Rectal smooth muscle tissue (tissue), 1 donor: ENCODE measurements at regions not wholly inside any gene's neighbourhood (a gene's known extent, or its start where the extent isn't known, plus 50 kb on each side); places are given as distances from the start of the nearest gene placed in this dataset.

Experiments
- H3K27ac ChIP-seq: one replicate; pipeline ENCODE4 v1.7.0; 2013; ENCODE audit warnings: low read depth, low read length, inconsistent platforms
- H3K27me3 ChIP-seq: one replicate; pipeline ENCODE4 v1.7.0; 2013; ENCODE audit warnings: low read length; ENCODE audit not compliant: control insufficient read depth, insufficient read depth
- H3K36me3 ChIP-seq: one replicate; pipeline ENCODE4 v1.7.0; 2013; ENCODE audit warnings: low read length; ENCODE audit not compliant: control insufficient read depth, insufficient read depth
- H3K4me1 ChIP-seq: one replicate; pipeline ENCODE4 v1.7.0; 2013; ENCODE audit warnings: low read length; ENCODE audit not compliant: control insufficient read depth, insufficient read depth
- H3K4me3 ChIP-seq: one replicate; pipeline ENCODE4 v1.7.0; 2013; ENCODE audit warnings: low read length
- H3K9ac ChIP-seq: one replicate; pipeline ENCODE4 v1.7.0; 2013; ENCODE audit warnings: low read length

- no peak overlapping the region for H3K4me3 ChIP-seq
- no peak overlapping the region for H3K9ac ChIP-seq
- H3K36me3 ChIP-seq, result no peaks in the 10 kb centered on the region
- H3K27me3 ChIP-seq, result no peaks in the 10 kb centered on the region
- no peak overlapping the region for H3K27ac ChIP-seq
- peaks cover 24% of the 10 kb centered on the region for H3K4me1 ChIP-seq
Measured at GRCh38 chr11:112566124-112566523, 305.5 kb upstream of the PLET1 start.

DNA sequence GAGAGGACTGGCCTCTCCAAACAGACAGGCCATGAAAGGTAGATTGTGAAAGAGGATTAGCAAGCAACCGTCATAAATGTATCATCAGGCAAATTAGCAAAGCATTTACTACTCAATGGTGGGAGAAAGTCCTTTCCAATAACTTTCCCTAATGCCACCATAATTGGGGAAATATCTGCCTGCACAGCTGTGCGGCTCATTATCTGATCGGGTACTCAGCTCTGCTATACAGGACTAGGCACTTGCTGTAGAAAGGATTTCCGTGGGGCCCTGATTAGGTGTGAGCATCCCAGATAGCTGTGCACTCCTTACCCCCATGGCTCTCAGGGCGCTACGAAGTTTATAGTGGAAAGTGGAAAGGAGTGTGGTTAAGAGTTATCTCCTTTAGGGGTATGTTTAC lies 309.7 kb upstream of the PLET1 start:
- H3K36me3 ChIP-seq, result no peaks in the 10 kb centered on the region
- H3K4me3 ChIP-seq, result no peak overlapping the region

DNA sequence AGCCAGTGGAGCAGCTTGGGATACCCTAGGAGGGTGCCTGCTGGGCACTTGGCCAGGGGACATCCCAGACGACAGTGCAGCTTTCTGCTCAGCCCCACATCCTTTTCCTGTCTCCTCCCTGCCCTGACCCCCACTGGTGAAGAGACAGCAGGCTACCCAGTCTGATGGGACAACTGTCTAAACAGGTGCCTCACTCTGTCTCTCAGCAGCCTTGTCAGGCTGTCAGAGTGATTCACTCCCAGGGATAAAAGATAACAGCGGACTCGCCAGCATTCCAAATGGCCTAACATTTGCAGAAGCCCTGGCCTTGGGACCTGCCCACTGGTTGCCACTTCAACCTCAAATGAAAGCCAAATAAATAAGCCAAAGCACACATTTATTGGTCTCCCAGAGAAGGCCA lies 318.6 kb upstream of the PLET1 start:
- H3K9ac ChIP-seq, result no peak overlapping the region
- H3K27ac ChIP-seq, result no peak overlapping the region
- H3K27me3 ChIP-seq, result no peaks in the 10 kb centered on the region
- H3K4me1 ChIP-seq, result no peaks in the 10 kb centered on the region
- H3K36me3 ChIP-seq, result no peaks in the 10 kb centered on the region
- H3K4me3 ChIP-seq, result no peak overlapping the region

More for the DNA sequence above, 309.7 kb upstream of the PLET1 start:
- Histone ChIP-seq H3K4me1 (peaks cover 6% of the 10 kb centered on the region), H3K9ac (no peak overlapping the region), H3K27me3 (no peaks in the 10 kb centered on the region), H3K27ac (no peak overlapping the region)

GRCh38 chr11:112580864-112581263 lies 320.2 kb upstream of the PLET1 start:
- Histone ChIP-seq H3K27ac (no peak overlapping the region), H3K4me1 (no peaks in the 10 kb centered on the region), H3K9ac (no peak overlapping the region), H3K36me3 (no peaks in the 10 kb centered on the region), H3K27me3 (no peaks in the 10 kb centered on the region), H3K4me3 (no peak overlapping the region)

- Histone ChIP-seq H3K4me1 (no peaks in the 10 kb centered on the region), H3K9ac (no peak overlapping the region), H3K4me3 (no peak overlapping the region), H3K27ac (no peak overlapping the region), H3K36me3 (no peaks in the 10 kb centered on the region), H3K27me3 (no peaks in the 10 kb centered on the region)
Measured at GRCh38 chr11:112581747-112582146, 321.1 kb upstream of the PLET1 start.

- H3K36me3 ChIP-seq, result no peaks in the 10 kb centered on the region
- no peak overlapping the region for H3K9ac ChIP-seq
- no peaks in the 10 kb centered on the region for H3K4me1 ChIP-seq
- H3K27me3 ChIP-seq, result no peaks in the 10 kb centered on the region
- H3K27ac ChIP-seq, result no peak overlapping the region
- H3K4me3 ChIP-seq, result no peak overlapping the region
Measured at GRCh38 chr11:112582366-112582765, 321.7 kb upstream of the PLET1 start.

DNA sequence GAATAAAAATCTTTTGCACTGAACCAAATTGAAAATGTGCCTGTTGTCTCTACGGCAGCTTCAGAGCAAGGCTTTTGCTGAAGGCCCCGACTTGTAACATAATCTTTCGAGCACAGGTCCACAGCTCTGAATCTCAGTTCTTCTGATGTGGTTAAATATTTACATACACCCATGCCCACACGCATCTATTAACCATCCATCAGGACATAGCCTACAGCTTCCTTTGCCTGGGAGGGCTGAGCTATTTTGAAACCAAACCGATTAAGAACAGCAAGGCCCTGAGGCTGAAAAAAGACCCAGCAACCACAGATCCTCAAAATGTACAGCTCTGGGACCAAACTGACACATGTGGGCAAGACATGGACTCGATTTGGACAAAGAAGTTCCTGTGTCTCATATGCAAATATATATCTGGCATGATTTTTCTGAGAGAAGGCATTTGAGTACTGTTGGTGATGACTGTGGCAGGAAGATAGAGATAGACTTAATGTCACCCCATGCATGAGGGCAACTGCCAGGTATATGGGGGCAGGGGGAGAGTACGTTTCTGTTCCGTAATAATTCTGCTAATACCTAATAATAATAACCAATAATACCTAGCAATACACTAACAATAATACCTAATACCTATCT lies 322.7 kb upstream of the PLET1 start:
- no peak overlapping the region for H3K27ac ChIP-seq

GRCh38 chr11:112584672-112585071 lies 324.0 kb upstream of the PLET1 start:
- no peak overlapping the region for H3K27ac ChIP-seq
- H3K9ac ChIP-seq, result no peak overlapping the region
- H3K36me3 ChIP-seq, result no peaks in the 10 kb centered on the region
- H3K27me3 ChIP-seq, result no peaks in the 10 kb centered on the region
- H3K4me3 ChIP-seq, result no peak overlapping the region
- H3K4me1 ChIP-seq, result peaks cover 14% of the 10 kb centered on the region

More for the DNA sequence above, 322.7 kb upstream of the PLET1 start:
- Histone ChIP-seq H3K36me3 (no peaks in the 10 kb centered on the region), H3K9ac (no peak overlapping the region), H3K27me3 (no peaks in the 10 kb centered on the region), H3K4me1 (peaks cover 4% of the 10 kb centered on the region), H3K4me3 (no peak overlapping the region)

DNA sequence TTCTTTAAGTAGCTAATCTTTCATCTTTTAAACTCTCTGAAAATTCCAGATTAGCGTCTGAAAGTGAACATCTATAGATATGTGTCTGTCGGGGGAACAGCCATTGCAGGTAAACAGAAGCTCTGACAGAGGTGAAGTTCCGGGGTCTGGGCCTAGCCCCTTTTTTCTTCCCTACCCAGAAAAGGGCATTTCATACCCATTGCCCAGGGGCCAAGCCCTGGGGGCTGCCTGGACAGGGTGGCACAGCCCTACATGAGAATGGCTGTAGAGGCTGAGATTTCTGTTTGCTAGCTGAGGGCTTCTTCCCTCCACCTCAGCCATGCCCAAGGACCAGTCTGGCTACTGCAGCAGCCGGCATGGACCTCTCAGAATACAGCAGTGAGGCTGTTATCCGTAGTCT lies 327.0 kb upstream of the PLET1 start:
- peaks cover 18% of the 10 kb centered on the region for H3K4me1 ChIP-seq
- no peak overlapping the region for H3K9ac ChIP-seq
- no peak overlapping the region for H3K27ac ChIP-seq
- no peaks in the 10 kb centered on the region for H3K27me3 ChIP-seq
- no peak overlapping the region for H3K4me3 ChIP-seq
- no peaks in the 10 kb centered on the region for H3K36me3 ChIP-seq

DNA sequence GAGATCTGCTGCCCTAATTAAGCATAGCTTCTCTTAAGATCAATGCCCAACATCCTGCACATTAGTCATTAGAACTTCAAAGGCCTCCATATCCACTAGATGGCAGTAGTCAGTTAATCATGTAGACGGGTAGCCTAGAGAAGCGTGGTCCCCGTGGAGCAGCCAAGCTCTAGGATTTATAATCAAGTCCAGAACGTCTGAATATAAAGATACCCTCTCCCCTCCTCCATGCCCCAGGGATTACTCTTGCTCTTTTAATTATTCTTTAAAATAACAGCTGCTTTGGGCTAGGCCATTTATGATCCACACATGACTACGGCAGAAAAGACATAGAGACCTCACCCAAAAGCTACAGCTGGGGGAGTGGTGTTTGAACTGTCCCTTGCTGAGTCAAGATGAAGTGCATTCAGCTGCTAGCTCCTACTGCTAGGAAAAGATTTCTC lies 327.6 kb upstream of the PLET1 start:
- peaks cover 18% of the 10 kb centered on the region for H3K4me1 ChIP-seq
- H3K36me3 ChIP-seq, result no peaks in the 10 kb centered on the region
- H3K9ac ChIP-seq, result no peak overlapping the region
- no peaks in the 10 kb centered on the region for H3K27me3 ChIP-seq
- no peak overlapping the region for H3K27ac ChIP-seq
- no peak overlapping the region for H3K4me3 ChIP-seq

- Histone ChIP-seq H3K27ac (peak overlapping the region; percentile 67), H3K4me1 (peaks cover 18% of the 10 kb centered on the region), H3K4me3 (no peak overlapping the region), H3K27me3 (no peaks in the 10 kb centered on the region), H3K9ac (no peak overlapping the region), H3K36me3 (no peaks in the 10 kb centered on the region)
Measured at GRCh38 chr11:112589155-112589554, 328.5 kb upstream of the PLET1 start.

DNA sequence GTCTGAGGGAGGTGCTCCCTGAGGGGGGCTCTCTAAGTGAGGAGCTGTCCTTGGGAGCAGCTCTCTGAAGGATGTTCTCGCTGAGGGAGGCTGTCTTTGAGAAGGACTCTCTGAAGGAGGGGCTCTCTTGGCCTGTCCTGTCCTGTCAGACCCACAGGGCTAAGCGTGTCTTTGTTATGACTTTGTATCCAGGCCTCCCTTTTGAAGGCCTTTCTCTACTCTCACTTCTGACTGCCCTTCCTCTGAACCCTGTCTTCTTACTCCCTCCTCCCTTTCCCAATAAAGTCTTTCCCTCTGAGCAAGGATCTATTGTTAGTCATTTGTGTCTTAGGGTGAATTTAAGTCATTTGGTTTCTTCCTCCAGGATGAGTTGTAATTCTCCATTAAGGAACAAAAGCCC lies 330.1 kb upstream of the PLET1 start:
- Histone ChIP-seq H3K36me3 (no peaks in the 10 kb centered on the region), H3K27me3 (no peaks in the 10 kb centered on the region), H3K4me3 (no peak overlapping the region), H3K27ac (no peak overlapping the region), H3K4me1 (peaks cover 18% of the 10 kb centered on the region), H3K9ac (no peak overlapping the region)

DNA sequence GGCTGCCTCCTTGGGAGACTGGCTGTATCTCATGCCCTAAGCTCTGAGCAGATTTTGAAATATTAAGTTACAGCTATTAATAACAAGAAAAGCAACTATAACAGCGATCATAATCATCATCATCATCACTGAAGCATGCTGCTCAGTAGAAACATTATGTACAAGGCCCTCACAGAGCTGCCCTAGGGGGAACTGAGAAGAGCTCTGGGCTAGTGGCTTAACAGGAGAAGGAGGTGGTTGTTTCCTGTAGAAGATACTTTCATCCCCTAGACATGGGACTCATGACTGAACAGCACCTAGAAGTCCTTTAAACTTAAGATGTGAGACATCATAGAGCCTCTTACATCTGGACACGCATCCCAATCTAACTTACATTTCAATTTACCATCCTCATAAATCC lies 332.8 kb upstream of the PLET1 start:
- Histone ChIP-seq H3K4me1 (peaks cover 14% of the 10 kb centered on the region), H3K27me3 (no peaks in the 10 kb centered on the region), H3K4me3 (no peak overlapping the region), H3K9ac (no peak overlapping the region), H3K27ac (no peak overlapping the region), H3K36me3 (no peaks in the 10 kb centered on the region)
